NB4 (cell line): ENCODE measurements at regions not wholly inside any gene's neighbourhood (a gene's known extent, or its start where the extent isn't known, plus 50 kb on each side); places are given as distances from the start of the nearest gene placed in this dataset.

Experiments used
- DNase-seq: peaks from one replicate; pipeline ENCODE4 v3.0.0; 2010; ENCODE audit warnings: low read depth
- H3K4me3 ChIP-seq: one replicate; pipeline ENCODE4 v1.5.1; 2011; ENCODE audit warnings: mild to moderate bottlenecking, low read depth, low read length, moderate library complexity
- CTCF ChIP-seq: IDR thresholded peaks from one replicate; pipeline ENCODE4 v1.5.1; 2012; ENCODE audit warnings: low read depth, low read length
- MAX ChIP-seq: IDR thresholded peaks from 2 replicates; pipeline ENCODE4 v1.6.1; 2011; ENCODE audit warnings: low read depth, low read length
- MYC ChIP-seq: IDR thresholded peaks from 2 replicates; pipeline ENCODE4 v1.6.1; 2011; ENCODE audit warnings: low read depth, low read length
- POLR2A ChIP-seq: IDR thresholded peaks from 2 replicates; pipeline ENCODE4 v1.6.1; 2011; ENCODE audit warnings: mild to moderate bottlenecking; ENCODE audit not compliant: insufficient read length; ENCODE audit errors: extremely low read depth

- no peak for DNase-seq
- TF ChIP-seq CTCF (no peak), MYC (no peak), MAX (no peak), POLR2A (no peak)
- no peak overlapping the region for H3K4me3 ChIP-seq
These were observed 523.8 kb upstream of the CELF2 start for GRCh38 chr10:10493833-10494232.

- H3K4me3 ChIP-seq: no peak overlapping the region
- no peak for DNase-seq
- TF ChIP-seq POLR2A (no peak), MAX (no peak), MYC (no peak)
These were observed 520.4 kb upstream of the CELF2 start for GRCh38 chr10:10497245-10497644.

GRCh38 chr10:10498781-10499180 is 518.9 kb upstream of the CELF2 start:
- no peak overlapping the region for H3K4me3 ChIP-seq
- no peak for TF ChIP-seq CTCF
- TF ChIP-seq POLR2A: no peak
- no peak for TF ChIP-seq MAX
- no peak for TF ChIP-seq MYC
- no peak for DNase-seq

GRCh38 chr10:10499839-10500238 is 517.8 kb upstream of the CELF2 start:
- no peak for DNase-seq
- H3K4me3 ChIP-seq: no peak overlapping the region
- TF ChIP-seq MYC: no peak
- no peak for TF ChIP-seq MAX
- no peak for TF ChIP-seq CTCF
- TF ChIP-seq POLR2A: no peak

GRCh38 chr10:10500937-10501336 is 516.7 kb upstream of the CELF2 start:
- no peak for TF ChIP-seq POLR2A
- TF ChIP-seq MYC: no peak
- TF ChIP-seq CTCF: no peak
- TF ChIP-seq MAX: no peak
- no peak for DNase-seq

GRCh38 chr10:10503772-10504171 is 513.9 kb upstream of the CELF2 start:
- H3K4me3 ChIP-seq: no peak overlapping the region
- TF ChIP-seq POLR2A (no peak), MYC (no peak), CTCF (no peak), MAX (no peak)
- DNase-seq: no peak

More at GRCh38 chr10:10500937-10501336, 516.7 kb upstream of the CELF2 start:
- no peak overlapping the region for H3K4me3 ChIP-seq
